Fibroblast of lung (primary cell): ENCODE measurements at regions not wholly inside any gene's neighbourhood (a gene's known extent, or its start where the extent isn't known, plus 50 kb on each side); places are given as distances from the start of the nearest gene placed in this dataset.

Experiments
- DNase-seq, 2 donors: peaks; one replicate each; pipeline versions ENCODE4 v3.0.0 to v3.0.0-alpha.2; 2010; ENCODE audit warnings: low read depth in 2 of 2
- H2AFZ ChIP-seq: 2 replicates; pipeline ENCODE4 v1.5.1; 2012; ENCODE audit warnings: low read length, control low read depth, inconsistent platforms
- H3K27ac ChIP-seq: 2 replicates; pipeline ENCODE4 v1.5.1; 2011; ENCODE audit warnings: low read length, control low read depth; ENCODE audit not compliant: insufficient read depth
- H3K27me3 ChIP-seq: 2 replicates; pipeline ENCODE4 v1.5.1; 2011; ENCODE audit warnings: mild to moderate bottlenecking, low read length; ENCODE audit not compliant: control insufficient read depth, insufficient read depth
- H3K36me3 ChIP-seq: 2 replicates; pipeline ENCODE4 v1.5.1; 2011; ENCODE audit warnings: low read length; ENCODE audit not compliant: control insufficient read depth, insufficient read depth
- H3K4me1 ChIP-seq: 2 replicates; pipeline ENCODE4 v1.5.1; 2011; ENCODE audit warnings: low read length; ENCODE audit not compliant: control insufficient read depth, insufficient read depth; ENCODE audit errors: extremely low read depth
- H3K4me2 ChIP-seq: 2 replicates; pipeline ENCODE4 v1.5.1; 2011; ENCODE audit warnings: low read length, control low read depth; ENCODE audit not compliant: insufficient read depth; ENCODE audit errors: extremely low read depth
- H3K4me3 ChIP-seq, 4 experiments: fragments of 200-600 bp in 1 of 4; sonication (generic) in 1 of 4; replicated peaks in 1 of 4; 2 replicates each; pipeline ENCODE4 v1.5.1; 2011 to 2016; ENCODE audit warnings: low read length in 4 of 4, low read depth in 3 of 4, mild to moderate bottlenecking in 3 of 4, control low read depth in 2 of 4, inconsistent platforms in 1 of 4, mixed read lengths in 1 of 4; ENCODE audit not compliant: insufficient read depth in 1 of 4; ENCODE audit errors: control extremely low read depth in 1 of 4
- H3K79me2 ChIP-seq: 2 replicates; pipeline ENCODE4 v1.5.1; 2012; ENCODE audit warnings: mild to moderate bottlenecking, low read length, inconsistent platforms; ENCODE audit not compliant: control insufficient read depth, insufficient read depth
- H3K9ac ChIP-seq: 2 replicates; pipeline ENCODE4 v1.5.1; 2011; ENCODE audit warnings: mild to moderate bottlenecking, low read length, control low read depth; ENCODE audit not compliant: insufficient read depth
- H3K9me3 ChIP-seq: 2 replicates; pipeline ENCODE4 v1.5.1; 2012; ENCODE audit warnings: low read depth, low read length; ENCODE audit not compliant: control insufficient read depth, insufficient read depth
- H4K20me1 ChIP-seq: 2 replicates; pipeline ENCODE4 v1.5.1; 2011; ENCODE audit warnings: low read length; ENCODE audit not compliant: control insufficient read depth, insufficient read depth; ENCODE audit errors: extremely low read depth
- EZH2 ChIP-seq: IDR thresholded peaks from 2 replicates; pipeline ENCODE4 v1.5.1; 2012; ENCODE audit warnings: low read length, control low read depth, mild to moderate bottlenecking; ENCODE audit errors: missing control alignments
- TF ChIP-seq, protein P1 (sequence below), 2 donors: IDR thresholded peaks in 1 of 2; conservative IDR thresholded peaks in 1 of 2; 1 replicate in 1 of 2; 2 replicates in 1 of 2; pipeline ENCODE4 v1.5.1; 2011 to 2012; ENCODE audit warnings: low read length in 2 of 2, control low read depth in 1 of 2, inconsistent platforms in 1 of 2, low read depth in 1 of 2, mild to moderate bottlenecking in 1 of 2

DNA sequence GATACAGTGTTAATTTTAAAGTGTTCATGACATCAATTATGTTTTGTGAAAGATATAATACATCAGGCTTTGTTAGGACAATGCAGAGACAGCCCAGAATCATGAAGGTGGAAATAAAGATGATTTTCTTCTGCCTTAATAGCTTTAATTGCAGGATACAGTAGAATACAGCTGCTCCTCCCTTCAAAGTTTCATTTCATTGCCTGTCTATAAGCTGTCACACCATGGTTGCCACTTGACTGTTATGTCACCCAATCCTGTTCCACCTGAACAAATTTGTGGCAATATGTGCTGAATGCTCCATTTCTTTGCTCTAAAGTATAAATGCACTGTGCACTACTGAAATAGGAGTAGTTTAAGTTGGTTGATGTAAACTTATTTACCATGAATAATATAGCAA, 537.8 kb upstream of the ROBO2 start:
- no peak overlapping the region for H3K9ac ChIP-seq
- H3K27me3 ChIP-seq, result no peaks in the 10 kb centered on the region
- H3K4me1 ChIP-seq, result no peaks in the 10 kb centered on the region
- H4K20me1 ChIP-seq, result no peaks in the 10 kb centered on the region
- no peak overlapping the region for H3K4me2 ChIP-seq
- no peak overlapping the region for H2AFZ ChIP-seq
- no peaks in the 10 kb centered on the region for H3K79me2 ChIP-seq
- H3K27ac ChIP-seq, result no peak overlapping the region
- DNase-seq, result no peak
- H3K36me3 ChIP-seq, result no peaks in the 10 kb centered on the region
- no peak overlapping the region for H3K4me3 ChIP-seq
- TF ChIP-seq, protein P1, sequence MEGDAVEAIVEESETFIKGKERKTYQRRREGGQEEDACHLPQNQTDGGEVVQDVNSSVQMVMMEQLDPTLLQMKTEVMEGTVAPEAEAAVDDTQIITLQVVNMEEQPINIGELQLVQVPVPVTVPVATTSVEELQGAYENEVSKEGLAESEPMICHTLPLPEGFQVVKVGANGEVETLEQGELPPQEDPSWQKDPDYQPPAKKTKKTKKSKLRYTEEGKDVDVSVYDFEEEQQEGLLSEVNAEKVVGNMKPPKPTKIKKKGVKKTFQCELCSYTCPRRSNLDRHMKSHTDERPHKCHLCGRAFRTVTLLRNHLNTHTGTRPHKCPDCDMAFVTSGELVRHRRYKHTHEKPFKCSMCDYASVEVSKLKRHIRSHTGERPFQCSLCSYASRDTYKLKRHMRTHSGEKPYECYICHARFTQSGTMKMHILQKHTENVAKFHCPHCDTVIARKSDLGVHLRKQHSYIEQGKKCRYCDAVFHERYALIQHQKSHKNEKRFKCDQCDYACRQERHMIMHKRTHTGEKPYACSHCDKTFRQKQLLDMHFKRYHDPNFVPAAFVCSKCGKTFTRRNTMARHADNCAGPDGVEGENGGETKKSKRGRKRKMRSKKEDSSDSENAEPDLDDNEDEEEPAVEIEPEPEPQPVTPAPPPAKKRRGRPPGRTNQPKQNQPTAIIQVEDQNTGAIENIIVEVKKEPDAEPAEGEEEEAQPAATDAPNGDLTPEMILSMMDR (conservative IDR thresholded peaks at IDR 0.05 in 1 of 2, IDR thresholded peaks at IDR 0.05 in 1 of 2; ENCODE audit: low read depth in 1 of 2, low read length in 2 of 2), result no peak
- TF ChIP-seq EZH2, result no peak
- H3K9me3 ChIP-seq, result no peaks in the 10 kb centered on the region

DNA sequence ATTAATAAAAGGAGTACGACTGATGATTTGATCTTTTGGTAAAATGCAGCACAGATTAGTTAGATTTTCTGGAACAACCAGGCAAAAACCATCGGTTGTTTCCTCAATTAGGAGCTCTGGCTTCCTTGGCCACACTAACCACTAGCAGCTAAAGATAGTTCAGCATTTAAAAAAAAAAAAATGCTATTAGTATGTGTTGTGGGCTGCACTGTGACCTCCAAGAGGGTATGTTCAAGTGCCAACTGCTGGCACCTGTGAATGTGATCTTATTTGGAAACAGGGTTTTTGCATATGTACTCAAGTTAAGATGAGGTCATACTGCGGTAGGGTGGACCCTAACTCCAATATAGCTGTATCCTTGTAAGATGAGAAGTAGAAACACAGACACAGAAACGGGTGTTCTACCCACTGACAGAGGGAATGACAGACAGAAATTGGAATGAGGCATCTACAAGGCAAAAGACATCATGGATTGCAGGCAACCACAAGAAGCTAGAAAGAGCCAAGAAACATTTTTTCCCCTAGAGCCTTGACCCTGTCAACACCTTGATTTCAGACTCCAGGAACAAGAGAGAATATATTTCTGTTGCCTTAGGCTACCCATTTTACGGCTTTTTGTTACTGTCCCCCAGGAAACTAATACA, 534.6 kb upstream of the ROBO2 start:
- no peaks in the 10 kb centered on the region for H4K20me1 ChIP-seq
- no peaks in the 10 kb centered on the region for H3K9me3 ChIP-seq
- DNase-seq, result peak in 1 of 2 donors; percentile 5
- no peak overlapping the region for H3K4me2 ChIP-seq
- no peak overlapping the region for H3K4me3 ChIP-seq
- no peaks in the 10 kb centered on the region for H3K4me1 ChIP-seq
- H3K36me3 ChIP-seq, result no peaks in the 10 kb centered on the region
- TF ChIP-seq, protein P1 (conservative IDR thresholded peaks at IDR 0.05 in 1 of 2, IDR thresholded peaks at IDR 0.05 in 1 of 2; ENCODE audit: low read depth in 1 of 2, low read length in 2 of 2), result no peak
- no peak for TF ChIP-seq EZH2
- no peaks in the 10 kb centered on the region for H3K27me3 ChIP-seq
- H3K79me2 ChIP-seq, result no peaks in the 10 kb centered on the region
- H3K27ac ChIP-seq, result no peak overlapping the region
- H3K9ac ChIP-seq, result no peak overlapping the region
- H2AFZ ChIP-seq, result no peak overlapping the region

DNA sequence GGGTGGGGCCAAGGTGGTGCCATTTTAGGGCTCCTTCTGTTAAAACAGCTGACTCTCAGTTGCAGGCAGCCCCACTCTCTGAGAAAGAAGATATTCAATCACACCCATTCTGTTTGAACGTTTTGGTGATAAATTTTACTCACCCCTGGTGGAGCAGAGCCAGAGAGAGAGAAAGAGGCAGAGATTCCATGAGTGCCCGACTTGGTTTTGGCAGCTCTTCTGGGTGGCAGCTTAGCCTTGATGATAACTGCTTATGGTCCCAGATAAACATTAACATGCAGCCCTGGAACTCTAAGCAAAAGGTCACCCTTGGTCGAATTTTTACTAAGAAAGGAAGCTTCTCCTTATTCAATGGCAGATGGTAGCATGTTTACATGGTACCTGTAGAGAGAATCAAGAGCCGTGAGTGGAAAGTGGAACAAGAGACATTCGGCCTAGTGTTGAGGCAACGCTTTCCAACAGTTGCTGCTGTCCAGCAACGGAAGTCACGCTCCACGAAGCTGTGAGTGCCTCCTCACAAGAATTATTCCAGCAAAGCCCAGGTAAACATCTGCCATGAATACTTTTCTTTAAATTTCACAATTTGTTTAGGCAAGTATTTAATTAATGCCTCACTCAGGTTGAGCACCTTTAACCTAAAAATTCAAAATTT, 530.6 kb upstream of the ROBO2 start:
- no peaks in the 10 kb centered on the region for H3K79me2 ChIP-seq
- no peak overlapping the region for H2AFZ ChIP-seq
- H3K4me3 ChIP-seq, result no peak overlapping the region
- no peaks in the 10 kb centered on the region for H3K9me3 ChIP-seq
- no peaks in the 10 kb centered on the region for H3K27me3 ChIP-seq
- TF ChIP-seq, protein P1 (conservative IDR thresholded peaks at IDR 0.05 in 1 of 2, IDR thresholded peaks at IDR 0.05 in 1 of 2; ENCODE audit: low read depth in 1 of 2, low read length in 2 of 2), result no peak
- no peak for TF ChIP-seq EZH2
- no peak for DNase-seq
- H4K20me1 ChIP-seq, result no peaks in the 10 kb centered on the region
- no peaks in the 10 kb centered on the region for H3K36me3 ChIP-seq
- H3K27ac ChIP-seq, result no peak overlapping the region
- H3K4me2 ChIP-seq, result no peak overlapping the region
- H3K9ac ChIP-seq, result no peak overlapping the region
- no peaks in the 10 kb centered on the region for H3K4me1 ChIP-seq
